H1 (cell line): ENCODE measurements at regions not wholly inside any gene's neighbourhood (a gene's known extent, or its start where the extent isn't known, plus 50 kb on each side); places are given as distances from the start of the nearest gene placed in this dataset.

Source experiments
- CTCF ChIA-PET: fragments of 300-600 bp; sonication (Branson Sonifier 250); formaldehyde crosslinking; loops from one replicate; lab custom pipeline; 2021; ENCODE audit not compliant: partially characterized antibody; lab: Charles Lee
- POLR2A ChIA-PET: fragments of 300-600 bp; sonication (Branson Sonifier 250); formaldehyde crosslinking; loops from one replicate; lab custom pipeline; 2021; ENCODE audit warnings: inconsistent platforms; ENCODE audit not compliant: partially characterized antibody; lab: Charles Lee
- DNase-seq, 2 experiments: peaks; one replicate each; pipeline versions ENCODE4 v3.0.0 to v3.0.0-alpha.2; 2010 to 2022; ENCODE audit warnings: low spot score in 2 of 2, low read depth in 1 of 2, mixed read lengths in 1 of 2
- FAIRE-seq: peaks from 2 replicates; lab custom pipeline; 2011; peaks lifted over from hg19 to GRCh38; lab: Jason Lieb, UNC
- H2AFZ ChIP-seq: 2 replicates; pipeline ENCODE4 v1.8.1; 2012; ENCODE audit warnings: low read length, inconsistent platforms
- H2AK5ac ChIP-seq: 2 replicates; pipeline ENCODE4 v1.6.1; 2013; ENCODE audit warnings: low read depth, low read length
- H2BK120ac ChIP-seq: replicated peaks from 2 replicates; pipeline ENCODE3; 2013; ENCODE audit warnings: low read depth, low read length, inconsistent platforms
- H2BK12ac ChIP-seq: 2 replicates; pipeline ENCODE4 v1.6.1; 2013; ENCODE audit warnings: low read depth, low read length
- H2BK15ac ChIP-seq: 2 replicates; pipeline ENCODE4 v1.6.1; 2013; ENCODE audit warnings: low read length
- H2BK20ac ChIP-seq: 2 replicates; pipeline ENCODE4 v1.6.1; 2013; ENCODE audit warnings: low read length
- H2BK5ac ChIP-seq: 2 replicates; pipeline ENCODE4 v1.6.1; 2013; ENCODE audit warnings: low read depth, low read length
- H3K14ac ChIP-seq: 2 replicates; pipeline ENCODE4 v1.6.1; 2013; ENCODE audit warnings: inconsistent platforms; ENCODE audit not compliant: insufficient read length
- H3K18ac ChIP-seq: 2 replicates; pipeline ENCODE4 v1.6.1; 2013; ENCODE audit warnings: low read length; ENCODE audit errors: extremely low read depth
- H3K23ac ChIP-seq: 2 replicates; pipeline ENCODE4 v1.6.1; 2013; ENCODE audit warnings: inconsistent platforms; ENCODE audit not compliant: insufficient read length
- H3K23me2 ChIP-seq: 2 replicates; pipeline ENCODE4 v1.6.1; 2013; ENCODE audit warnings: low read depth, low read length
- H3K27ac ChIP-seq: 2 replicates; pipeline ENCODE4 v1.6.1; 2011; ENCODE audit warnings: low read depth, low read length, inconsistent platforms
- H3K27me3 ChIP-seq, 4 experiments: replicated peaks in 1 of 4; 1 replicate in 1 of 4; 2 replicates in 3 of 4; pipeline versions ENCODE4 v1.6.1 to v1.8.1; 2011 to 2013; ENCODE audit warnings: low read length in 3 of 4, mild to moderate bottlenecking in 3 of 4, inconsistent platforms in 2 of 4, mixed read lengths in 2 of 4, moderate library complexity in 1 of 4; ENCODE audit not compliant: control insufficient read depth in 3 of 4, insufficient read depth in 3 of 4; ENCODE audit errors: extremely low read depth in 1 of 4
- H3K36me3 ChIP-seq, 4 experiments: 2 replicates each; pipeline versions ENCODE4 v1.6.1 to v1.8.1; 2011 to 2013; ENCODE audit warnings: mild to moderate bottlenecking in 4 of 4, low read length in 3 of 4, moderate library complexity in 2 of 4, control low read depth in 1 of 4, inconsistent platforms in 1 of 4; ENCODE audit not compliant: insufficient read depth in 4 of 4, control insufficient read depth in 2 of 4
- H3K4ac ChIP-seq: replicated peaks from 2 replicates; pipeline ENCODE3; 2013; ENCODE audit warnings: low read length, low read depth, mixed read lengths, inconsistent platforms; ENCODE audit not compliant: insufficient read length
- H3K4me1 ChIP-seq, 4 experiments: replicated peaks in 1 of 4; 1 replicate in 1 of 4; 2 replicates in 3 of 4; pipeline versions ENCODE4 v1.6.1 to v1.8.1; 2011 to 2013; ENCODE audit warnings: low read length in 3 of 4, inconsistent platforms in 2 of 4, mixed read lengths in 1 of 4; ENCODE audit not compliant: insufficient read depth in 4 of 4, control insufficient read depth in 3 of 4
- H3K4me2 ChIP-seq, 2 experiments: 2 replicates each; pipeline versions ENCODE4 v1.6.1 to v1.8.1; 2011 to 2013; ENCODE audit warnings: low read depth in 2 of 2, low read length in 2 of 2, control low read depth in 1 of 2, inconsistent platforms in 1 of 2, mild to moderate bottlenecking in 1 of 2; ENCODE audit not compliant: insufficient read depth in 1 of 2
- H3K4me3 ChIP-seq, 4 experiments: fragments of 200-600, 300-600 bp in 1 of 4; sonication (generic), shearing (Covaris generic), sonication (Bioruptor Twin) in 1 of 4; 2 replicates each; pipeline versions ENCODE4 v1.5.1 to v1.8.1; 2011 to 2016; ENCODE audit warnings: low read length in 4 of 4, low read depth in 3 of 4, control low read depth in 2 of 4, inconsistent platforms in 2 of 4, mild to moderate bottlenecking in 2 of 4, mixed read lengths in 1 of 4, moderate library complexity in 1 of 4; ENCODE audit not compliant: insufficient read depth in 2 of 4; ENCODE audit errors: extremely low read depth in 1 of 4
- H3K56ac ChIP-seq: replicated peaks from 2 replicates; pipeline ENCODE3; 2013; ENCODE audit warnings: low read depth, mild to moderate bottlenecking, mixed read lengths, low read length, inconsistent platforms; ENCODE audit not compliant: insufficient read length
- H3K79me1 ChIP-seq: 2 replicates; pipeline ENCODE4 v1.6.1; 2013; ENCODE audit warnings: low read depth, low read length, control low read depth
- H3K79me2 ChIP-seq, 2 experiments: 2 replicates each; pipeline versions ENCODE4 v1.6.1 to v1.8.1; 2012 to 2013; ENCODE audit warnings: low read length in 2 of 2, mild to moderate bottlenecking in 2 of 2, inconsistent platforms in 1 of 2; ENCODE audit not compliant: insufficient read depth in 2 of 2, control insufficient read depth in 1 of 2
- H3K9ac ChIP-seq, 4 experiments: replicated peaks in 1 of 4; 1 replicate in 1 of 4; 2 replicates in 3 of 4; pipeline versions ENCODE4 v1.6.1 to v1.8.1; 2011 to 2013; ENCODE audit warnings: low read depth in 3 of 4, low read length in 3 of 4, control low read depth in 2 of 4, mild to moderate bottlenecking in 2 of 4, moderate library complexity in 2 of 4, inconsistent platforms in 1 of 4; ENCODE audit errors: extremely low read depth in 1 of 4
- H3K9me3 ChIP-seq, 2 experiments: 2 replicates each; pipeline versions ENCODE4 v1.6.1 to v1.8.1; 2012 to 2013; ENCODE audit warnings: mild to moderate bottlenecking in 2 of 2, moderate library complexity in 2 of 2, control low read depth in 1 of 2, inconsistent platforms in 1 of 2, low read depth in 1 of 2, low read length in 1 of 2, mixed read lengths in 1 of 2; ENCODE audit not compliant: insufficient read depth in 2 of 2
- H4K20me1 ChIP-seq, 2 experiments: replicated peaks in 1 of 2; 2 replicates each; pipeline versions ENCODE3 to v1.8.1; 2011 to 2013; ENCODE audit warnings: inconsistent platforms in 2 of 2, low read length in 2 of 2, mild to moderate bottlenecking in 1 of 2; ENCODE audit not compliant: insufficient read depth in 2 of 2, control insufficient read depth in 1 of 2
- H4K5ac ChIP-seq: 2 replicates; pipeline ENCODE4 v1.6.1; 2013; ENCODE audit warnings: low read length, low read depth, mixed read lengths, inconsistent platforms; ENCODE audit not compliant: insufficient read length
- H4K8ac ChIP-seq: 2 replicates; pipeline ENCODE4 v1.8.0; 2013; ENCODE audit warnings: mild to moderate bottlenecking, moderate library complexity, low read length, inconsistent platforms; ENCODE audit not compliant: insufficient read depth; ENCODE audit errors: extremely low read depth
- H4K91ac ChIP-seq: replicated peaks from 2 replicates; pipeline ENCODE3; 2013; ENCODE audit warnings: low read length, mixed read lengths, inconsistent platforms; ENCODE audit not compliant: insufficient read length
- CHD1 ChIP-seq: IDR thresholded peaks from 2 replicates; pipeline ENCODE4 v1.6.1; 2012; ENCODE audit warnings: low read depth, low read length, improper control_type of control experiment
- HDAC6 ChIP-seq: IDR thresholded peaks from one replicate; pipeline ENCODE4 v1.7.1; 2012; ENCODE audit warnings: low read depth, mild to moderate bottlenecking, inconsistent platforms, low read length, moderate library complexity
- NANOG ChIP-seq: IDR thresholded peaks from 2 replicates; pipeline ENCODE4 v1.6.1; 2011; ENCODE audit warnings: low read length, low read depth, mild to moderate bottlenecking, inconsistent platforms; ENCODE audit not compliant: insufficient read depth, poor library complexity, severe bottlenecking
- RAD21 ChIP-seq, 2 experiments: IDR thresholded peaks in 1 of 2; conservative IDR thresholded peaks in 1 of 2; 2 replicates each; pipeline ENCODE4 v1.6.1; 2011; ENCODE audit warnings: low read depth in 2 of 2, low read length in 2 of 2, improper control_type of control experiment in 1 of 2, inconsistent platforms in 1 of 2, mild to moderate bottlenecking in 1 of 2, moderate library complexity in 1 of 2
- TAF1 ChIP-seq: IDR thresholded peaks from 2 replicates; pipeline ENCODE4 v1.6.1; 2011; ENCODE audit warnings: mild to moderate bottlenecking, low read depth, low read length
- TBP ChIP-seq: IDR thresholded peaks from 2 replicates; pipeline ENCODE4 v1.6.1; 2011; ENCODE audit warnings: low read depth, low read length, improper control_type of control experiment
- TEAD4 ChIP-seq: IDR thresholded peaks from 2 replicates; pipeline ENCODE4 v1.6.1; 2012; ENCODE audit warnings: low read depth, low read length, inconsistent platforms, mixed read lengths
- WGBS, 2 experiments: shearing (Covaris generic) in 1 of 2; methylation state at CpG; one replicate each; pipeline versions ENCODE4 v1.1.6 to v1.1.7; 2013 to 2015; ENCODE audit warnings: low lambda C conversion rate in 2 of 2, mixed read lengths in 2 of 2, inconsistent platforms in 1 of 2, low coverage in 1 of 2, missing lambda C conversion rate in 1 of 2; ENCODE audit not compliant: insufficient replicate concordance in 2 of 2, insufficient coverage in 1 of 2, insufficient read length in 1 of 2; ENCODE audit errors: extremely low coverage in 1 of 2, missing lambda C conversion rate in 1 of 2; 5-methylcytosine and 5-hydroxymethylcytosine counted together
- TF ChIP-seq, protein P1 (sequence below), 3 experiments: IDR thresholded peaks; 1 replicate in 2 of 3; 2 replicates in 1 of 3; pipeline versions ENCODE4 v1.5.1 to v1.6.1; 2011; ENCODE audit warnings: low read length in 3 of 3, mild to moderate bottlenecking in 3 of 3, inconsistent platforms in 2 of 3, low read depth in 1 of 3, moderate library complexity in 1 of 3; ENCODE audit not compliant: insufficient read depth in 1 of 3; ENCODE audit errors: control extremely low read depth in 1 of 3

DNA sequence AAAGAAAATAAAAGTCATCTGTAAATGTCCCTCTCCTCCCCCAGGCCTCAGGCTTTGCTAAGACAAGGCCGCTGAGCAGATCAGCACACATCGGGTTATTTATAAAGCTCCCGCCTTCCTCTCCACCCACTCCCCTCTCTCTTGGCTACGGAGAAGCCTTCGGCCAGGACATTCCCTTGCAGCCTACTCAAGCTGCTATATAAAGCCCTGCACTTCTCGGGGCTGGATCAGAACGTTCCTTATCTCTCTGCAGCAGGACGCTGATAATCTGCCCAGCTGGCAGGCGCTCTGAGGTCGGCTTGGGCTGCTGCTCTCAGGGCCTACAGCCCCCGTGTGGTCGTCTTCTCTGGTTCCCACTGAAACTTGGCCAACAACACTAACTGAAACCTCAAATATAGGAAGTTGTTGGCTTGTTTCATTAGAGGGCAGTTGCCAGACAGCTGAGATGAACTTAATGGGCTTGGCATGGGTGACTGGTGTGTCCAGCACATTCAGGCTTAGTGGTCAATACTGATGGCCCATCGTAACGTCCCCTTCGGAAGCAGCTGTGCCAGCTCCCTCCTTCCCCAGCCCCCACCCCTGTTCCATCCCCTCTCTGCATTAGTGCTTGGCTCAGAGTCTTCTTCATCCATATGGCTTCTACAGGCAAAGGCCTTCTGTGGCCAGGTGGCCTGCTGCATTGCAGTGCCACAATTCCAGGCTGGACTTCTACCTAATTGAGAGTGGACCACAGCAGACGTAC, 64.6 kb downstream of the IER5 start:
- Histone ChIP-seq H2AK5ac (no peak overlapping the region), H2AFZ (peak overlapping the region; percentile 36), H3K56ac (no peak overlapping the region), H3K4me2 (no peak overlapping the region; a peak in 1 of 4 replicates), H3K27me3 (no peaks in the 10 kb centered on the region)
- 57% methylated on average over 13 of the region's 16 CpGs; no CpG with 5 or more reads in 1 of the 2 experiments for WGBS, 2 experiments
- DNase-seq = no peak
- TF ChIP-seq, protein P1, sequence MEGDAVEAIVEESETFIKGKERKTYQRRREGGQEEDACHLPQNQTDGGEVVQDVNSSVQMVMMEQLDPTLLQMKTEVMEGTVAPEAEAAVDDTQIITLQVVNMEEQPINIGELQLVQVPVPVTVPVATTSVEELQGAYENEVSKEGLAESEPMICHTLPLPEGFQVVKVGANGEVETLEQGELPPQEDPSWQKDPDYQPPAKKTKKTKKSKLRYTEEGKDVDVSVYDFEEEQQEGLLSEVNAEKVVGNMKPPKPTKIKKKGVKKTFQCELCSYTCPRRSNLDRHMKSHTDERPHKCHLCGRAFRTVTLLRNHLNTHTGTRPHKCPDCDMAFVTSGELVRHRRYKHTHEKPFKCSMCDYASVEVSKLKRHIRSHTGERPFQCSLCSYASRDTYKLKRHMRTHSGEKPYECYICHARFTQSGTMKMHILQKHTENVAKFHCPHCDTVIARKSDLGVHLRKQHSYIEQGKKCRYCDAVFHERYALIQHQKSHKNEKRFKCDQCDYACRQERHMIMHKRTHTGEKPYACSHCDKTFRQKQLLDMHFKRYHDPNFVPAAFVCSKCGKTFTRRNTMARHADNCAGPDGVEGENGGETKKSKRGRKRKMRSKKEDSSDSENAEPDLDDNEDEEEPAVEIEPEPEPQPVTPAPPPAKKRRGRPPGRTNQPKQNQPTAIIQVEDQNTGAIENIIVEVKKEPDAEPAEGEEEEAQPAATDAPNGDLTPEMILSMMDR (IDR thresholded peaks at IDR 0.05; ENCODE audit: control extremely low read depth in 1 of 3, insufficient read depth in 1 of 3, low read depth in 1 of 3, low read length in 3 of 3) = peak; percentile 15 to 32 (median 27); a peak in 3 of 4 replicates
- TF ChIP-seq NANOG (no peak), CHD1 (no peak), HDAC6 (no peak), TAF1 (0 out of 2 replicates have a peak, but pooled peaks have one; percentile 25), RAD21 (IDR thresholded peaks at IDR 0.05 in 1 of 2, conservative IDR thresholded peaks at IDR 0.05 in 1 of 2; ENCODE audit: low read depth in 2 of 2, low read length in 2 of 2) (peak; percentile 21 to 43), TBP (peak; percentile 42; the same call in 1 of the 2 replicates), TEAD4 (no peak)
- TF ChIP-seq, all 59 proteins: peak for 4
- H2BK120ac ChIP-seq = no peak overlapping the region
- peaks cover 0 to 5% of the 10 kb centered on the region in 2 experiments; a peak in 1 of 4 replicates for H3K9me3 ChIP-seq
- no peaks in the 10 kb centered on the region for H3K79me2 ChIP-seq
- ChIA-PET POLR2A (interaction anchor here (1.2 to 1.7 kb wide), 5 partner anchors 17 to 131 kb away, joined by 3 to 5 read pairs (median 5); no protein-coding TSS in a partner anchor), CTCF (interaction anchor here (0.9 to 2.2 kb wide), 17 partner anchors 10 to 291 kb away, joined by 3 to 22 read pairs (median 3); no protein-coding TSS in a partner anchor)
- H3K14ac ChIP-seq = no peak overlapping the region
- H3K4ac ChIP-seq = no peak overlapping the region
- H3K36me3 ChIP-seq = no peaks in the 10 kb centered on the region
- H2BK20ac ChIP-seq = no peak overlapping the region
- H2BK12ac ChIP-seq = no peak overlapping the region
- H4K91ac ChIP-seq = no peak overlapping the region
- H3K18ac ChIP-seq = peak overlapping the region; percentile 44
- no peak overlapping the region; the same call in 1 of the 2 replicates for H4K8ac ChIP-seq
- no peaks in the 10 kb centered on the region for H3K79me1 ChIP-seq
- no peak overlapping the region; a peak in 1 of 7 replicates for H3K9ac ChIP-seq
- peaks cover 0 to 4% (median 0%) of the 10 kb centered on the region in 4 experiments; a peak in 2 of 7 replicates for H3K4me1 ChIP-seq
- no peaks in the 10 kb centered on the region for H3K23me2 ChIP-seq
- H2BK5ac ChIP-seq = no peak overlapping the region
- H3K23ac ChIP-seq = no peak overlapping the region
- H4K20me1 ChIP-seq = no peaks in the 10 kb centered on the region
- H3K27ac ChIP-seq = no peak overlapping the region
- FAIRE-seq = no peak
- H3K4me3 ChIP-seq = no peak overlapping the region
- 0 out of 2 replicates have a peak overlapping the region, but pooled peaks have one; percentile 55 for H2BK15ac ChIP-seq
- H4K5ac ChIP-seq = no peak overlapping the region
